Activated T-cell treated with anti-CD3 and anti-CD28 coated beads, Interleukin-2, amount 50 U/mL, for 72 hours (primary cell): ENCODE measurements at regions not wholly inside any gene's neighbourhood (a gene's known extent, or its start where the extent isn't known, plus 50 kb on each side); places are given as distances from the start of the nearest gene placed in this dataset.

Experiments
- ATAC-seq, 2 donors: fragments of 150-1000 bp; cut with Tn5 transposase; replicated peaks in 1 of 2; 2 replicates each; pipeline ENCODE4 v1.10.0; 2021; ENCODE audit warnings: moderate library complexity in 2 of 2, mild to moderate bottlenecking in 1 of 2
- DNase-seq, 2 donors: peaks; one replicate each; pipeline ENCODE4 v3.0.0; 2021 to 2022; ENCODE audit warnings: mixed read lengths in 1 of 2
- H3K27ac Mint-ChIP-seq: one replicate; pipeline ENCODE4 v1.8.0; 2022; ENCODE audit warnings: mild to moderate bottlenecking, moderate library complexity, mixed read lengths
- H3K27me3 Mint-ChIP-seq: one replicate; pipeline ENCODE4 v1.8.0; 2022; ENCODE audit warnings: low read depth, mixed read lengths
- H3K36me3 Mint-ChIP-seq, 2 donors: one replicate each; pipeline ENCODE4 v1.8.0; 2022; ENCODE audit warnings: mixed read lengths in 2 of 2, mild to moderate bottlenecking in 1 of 2; ENCODE audit not compliant: insufficient read depth in 2 of 2
- H3K4me1 Mint-ChIP-seq: one replicate; pipeline ENCODE4 v1.8.0; 2022; ENCODE audit warnings: low read depth, mixed read lengths
- H3K4me3 Mint-ChIP-seq, 2 donors: one replicate each; pipeline ENCODE4 v1.8.0; 2022; ENCODE audit warnings: mild to moderate bottlenecking in 2 of 2, mixed read lengths in 2 of 2, moderate library complexity in 2 of 2
- H3K9me3 Mint-ChIP-seq, 2 donors: one replicate each; pipeline ENCODE4 v1.8.0; 2022; ENCODE audit warnings: mixed read lengths in 2 of 2

- no peak overlapping the region for H3K4me3 Mint-ChIP-seq
- H3K4me1 Mint-ChIP-seq, result no peaks in the 10 kb centered on the region
- H3K9me3 Mint-ChIP-seq, result peaks cover 0 to 2% of the 10 kb centered on the region in 2 donors
- H3K27ac Mint-ChIP-seq, result no peak overlapping the region
- ATAC-seq (no peak), DNase-seq (no peak)
- no peaks in the 10 kb centered on the region for H3K27me3 Mint-ChIP-seq
- no peaks in the 10 kb centered on the region for H3K36me3 Mint-ChIP-seq
Measured at GRCh38 chr16:51389881-51390280, 238.8 kb upstream of the SALL1 start.

GRCh38 chr16:51388516-51388951 lies 237.5 kb upstream of the SALL1 start:
- no peaks in the 10 kb centered on the region for H3K4me1 Mint-ChIP-seq
- ATAC-seq (no peak), DNase-seq (no peak)
- H3K27me3 Mint-ChIP-seq, result no peaks in the 10 kb centered on the region
- H3K9me3 Mint-ChIP-seq, result peaks cover 0 to 2% of the 10 kb centered on the region in 2 donors
- H3K27ac Mint-ChIP-seq, result no peak overlapping the region
- no peaks in the 10 kb centered on the region for H3K36me3 Mint-ChIP-seq
- no peak overlapping the region for H3K4me3 Mint-ChIP-seq

GRCh38 chr16:51383909-51384308 lies 232.8 kb upstream of the SALL1 start:
- Mint-ChIP-seq H3K27ac (no peak overlapping the region), H3K9me3 (peaks cover 0 to 2% of the 10 kb centered on the region in 2 donors), H3K36me3 (no peaks in the 10 kb centered on the region), H3K27me3 (no peaks in the 10 kb centered on the region), H3K4me1 (no peaks in the 10 kb centered on the region), H3K4me3 (no peak overlapping the region)
- no peak for DNase-seq
- ATAC-seq, result no peak

GRCh38 chr16:51382940-51383339 lies 231.9 kb upstream of the SALL1 start:
- DNase-seq (no peak), ATAC-seq (no peak)
- H3K27ac Mint-ChIP-seq, result no peak overlapping the region
- H3K9me3 Mint-ChIP-seq, result peaks cover 0 to 2% of the 10 kb centered on the region in 2 donors
- H3K27me3 Mint-ChIP-seq, result no peaks in the 10 kb centered on the region
- no peak overlapping the region for H3K4me3 Mint-ChIP-seq
- H3K36me3 Mint-ChIP-seq, result no peaks in the 10 kb centered on the region
- H3K4me1 Mint-ChIP-seq, result no peaks in the 10 kb centered on the region

GRCh38 chr16:51382211-51382610 lies 231.1 kb upstream of the SALL1 start:
- H3K4me1 Mint-ChIP-seq, result no peaks in the 10 kb centered on the region
- no peaks in the 10 kb centered on the region for H3K27me3 Mint-ChIP-seq
- no peak overlapping the region for H3K4me3 Mint-ChIP-seq
- DNase-seq (no peak), ATAC-seq (no peak)
- no peak overlapping the region for H3K27ac Mint-ChIP-seq
- H3K36me3 Mint-ChIP-seq, result no peaks in the 10 kb centered on the region
- no peaks in the 10 kb centered on the region for H3K9me3 Mint-ChIP-seq

GRCh38 chr16:51376080-51376479 lies 225.0 kb upstream of the SALL1 start:
- H3K27me3 Mint-ChIP-seq, result no peaks in the 10 kb centered on the region
- no peak for DNase-seq
- H3K9me3 Mint-ChIP-seq, result peaks cover 1 to 5% of the 10 kb centered on the region in 2 donors
- no peak overlapping the region for H3K4me3 Mint-ChIP-seq
- H3K4me1 Mint-ChIP-seq, result no peaks in the 10 kb centered on the region
- no peak overlapping the region for H3K27ac Mint-ChIP-seq
- H3K36me3 Mint-ChIP-seq, result no peaks in the 10 kb centered on the region
- no peak for ATAC-seq

GRCh38 chr16:51374790-51375189 lies 223.7 kb upstream of the SALL1 start:
- no peak for ATAC-seq
- Mint-ChIP-seq H3K4me1 (no peaks in the 10 kb centered on the region), H3K9me3 (peaks cover 1 to 5% of the 10 kb centered on the region in 2 donors), H3K36me3 (no peaks in the 10 kb centered on the region), H3K4me3 (no peak overlapping the region), H3K27ac (no peak overlapping the region), H3K27me3 (no peaks in the 10 kb centered on the region)
- DNase-seq, result no peak

GRCh38 chr16:51374346-51374745 lies 223.3 kb upstream of the SALL1 start:
- H3K36me3 Mint-ChIP-seq, result no peaks in the 10 kb centered on the region
- H3K27ac Mint-ChIP-seq, result no peak overlapping the region
- no peaks in the 10 kb centered on the region for H3K4me1 Mint-ChIP-seq
- no peak for ATAC-seq
- peaks cover 1 to 5% of the 10 kb centered on the region in 2 donors for H3K9me3 Mint-ChIP-seq
- no peak for DNase-seq
- no peaks in the 10 kb centered on the region for H3K27me3 Mint-ChIP-seq
- H3K4me3 Mint-ChIP-seq, result no peak overlapping the region

GRCh38 chr16:51365715-51366114 lies 214.6 kb upstream of the SALL1 start:
- no peak for ATAC-seq
- Mint-ChIP-seq H3K27me3 (no peaks in the 10 kb centered on the region), H3K9me3 (peaks cover 0 to 7% of the 10 kb centered on the region in 2 donors), H3K4me3 (no peak overlapping the region), H3K36me3 (no peaks in the 10 kb centered on the region), H3K27ac (no peak overlapping the region), H3K4me1 (no peaks in the 10 kb centered on the region)
- DNase-seq, result no peak

GRCh38 chr16:51359141-51359955 lies 208.3 kb upstream of the SALL1 start:
- Mint-ChIP-seq H3K9me3 (peaks cover 0 to 6% of the 10 kb centered on the region in 2 donors), H3K4me3 (no peak overlapping the region), H3K27me3 (no peaks in the 10 kb centered on the region), H3K4me1 (no peaks in the 10 kb centered on the region), H3K27ac (no peak overlapping the region), H3K36me3 (no peaks in the 10 kb centered on the region)
- no peak for DNase-seq
- ATAC-seq, result no peak

GRCh38 chr16:51357839-51358238 lies 206.8 kb upstream of the SALL1 start:
- Mint-ChIP-seq H3K27ac (no peak overlapping the region), H3K4me3 (no peak overlapping the region), H3K36me3 (no peaks in the 10 kb centered on the region), H3K27me3 (no peaks in the 10 kb centered on the region), H3K9me3 (peaks cover 2 to 6% of the 10 kb centered on the region in 2 donors), H3K4me1 (no peaks in the 10 kb centered on the region)
- ATAC-seq (no peak), DNase-seq (no peak)

GRCh38 chr16:51355875-51356274 lies 204.8 kb upstream of the SALL1 start:
- no peak overlapping the region for H3K27ac Mint-ChIP-seq
- ATAC-seq (no peak), DNase-seq (no peak)
- peaks cover 2 to 6% of the 10 kb centered on the region in 2 donors for H3K9me3 Mint-ChIP-seq
- H3K36me3 Mint-ChIP-seq, result no peaks in the 10 kb centered on the region
- no peak overlapping the region for H3K4me3 Mint-ChIP-seq
- no peaks in the 10 kb centered on the region for H3K4me1 Mint-ChIP-seq
- no peaks in the 10 kb centered on the region for H3K27me3 Mint-ChIP-seq

- H3K9me3 Mint-ChIP-seq, result peaks cover 2 to 6% of the 10 kb centered on the region in 2 donors
- H3K27me3 Mint-ChIP-seq, result no peaks in the 10 kb centered on the region
- ATAC-seq, result no peak
- H3K36me3 Mint-ChIP-seq, result no peaks in the 10 kb centered on the region
- no peak overlapping the region for H3K27ac Mint-ChIP-seq
- DNase-seq, result no peak
- H3K4me1 Mint-ChIP-seq, result no peaks in the 10 kb centered on the region
- H3K4me3 Mint-ChIP-seq, result no peak overlapping the region
Measured at GRCh38 chr16:51355195-51355594, 204.1 kb upstream of the SALL1 start.

GRCh38 chr16:51353055-51353454 lies 202.0 kb upstream of the SALL1 start:
- H3K9me3 Mint-ChIP-seq, result peaks cover 2 to 6% of the 10 kb centered on the region in 2 donors
- H3K27ac Mint-ChIP-seq, result no peak overlapping the region
- no peak overlapping the region for H3K4me3 Mint-ChIP-seq
- no peak for DNase-seq
- H3K27me3 Mint-ChIP-seq, result no peaks in the 10 kb centered on the region
- no peaks in the 10 kb centered on the region for H3K36me3 Mint-ChIP-seq
- no peaks in the 10 kb centered on the region for H3K4me1 Mint-ChIP-seq
- no peak for ATAC-seq
